Lower lobe of right lung (tissue), 2 donors: ENCODE measurements at regions not wholly inside any gene's neighbourhood (a gene's known extent, or its start where the extent isn't known, plus 50 kb on each side); places are given as distances from the start of the nearest gene placed in this dataset.
A peak's percentile ranks its signal among the peaks of the same experiment; 100 is the strongest.
"Not testable (repeated sequence)": the region's sequence is repeated elsewhere in the genome, so short reads cannot be mapped to it uniquely, and the experiment has no call there.

Experiments
- ATAC-seq, 2 donors: fragments of 200-7000 bp; cut with Tn5 transposase; one replicate each; pipeline ENCODE4 v1.9.1; 2020 to 2022; ENCODE audit warnings: mild to moderate bottlenecking in 2 of 2, moderate library complexity in 2 of 2
- DNase-seq: peaks from one replicate; pipeline ENCODE4 v3.0.0-alpha.2; 2020
- H3K27ac ChIP-seq: fragments of 200-600 bp; one replicate; pipeline ENCODE4 v1.8.0; 2022
- H3K27me3 ChIP-seq: fragments of 200-600 bp; one replicate; pipeline ENCODE4 v1.8.0; 2022; ENCODE audit warnings: low read depth
- H3K36me3 ChIP-seq: fragments of 200-600 bp; one replicate; pipeline ENCODE4 v1.8.0; 2022; ENCODE audit warnings: mild to moderate bottlenecking
- H3K4me1 ChIP-seq: fragments of 200-600 bp; one replicate; pipeline ENCODE4 v1.8.0; 2022
- H3K4me3 ChIP-seq: fragments of 200-600 bp; one replicate; pipeline ENCODE4 v1.8.0; 2022; ENCODE audit warnings: mild to moderate bottlenecking
- H3K9me3 ChIP-seq: fragments of 200-600 bp; one replicate; pipeline ENCODE4 v1.8.0; 2022
- intact Hi-C: fragments of 100-400 bp; cut with DNase I; formaldehyde crosslinking; loops from one replicate; pipeline ENCODE4 v1.11.0; 2022
- TF ChIP-seq, protein P1 (sequence below): fragments of 200-600 bp; IDR thresholded peaks from one replicate; pipeline ENCODE4 v1.8.0; 2022; ENCODE audit warnings: antibody characterized with exemption, mild to moderate bottlenecking
- donor health status: DM: no; HTN: yes; CAD: no; lungs with severe emphysema.

DNA sequence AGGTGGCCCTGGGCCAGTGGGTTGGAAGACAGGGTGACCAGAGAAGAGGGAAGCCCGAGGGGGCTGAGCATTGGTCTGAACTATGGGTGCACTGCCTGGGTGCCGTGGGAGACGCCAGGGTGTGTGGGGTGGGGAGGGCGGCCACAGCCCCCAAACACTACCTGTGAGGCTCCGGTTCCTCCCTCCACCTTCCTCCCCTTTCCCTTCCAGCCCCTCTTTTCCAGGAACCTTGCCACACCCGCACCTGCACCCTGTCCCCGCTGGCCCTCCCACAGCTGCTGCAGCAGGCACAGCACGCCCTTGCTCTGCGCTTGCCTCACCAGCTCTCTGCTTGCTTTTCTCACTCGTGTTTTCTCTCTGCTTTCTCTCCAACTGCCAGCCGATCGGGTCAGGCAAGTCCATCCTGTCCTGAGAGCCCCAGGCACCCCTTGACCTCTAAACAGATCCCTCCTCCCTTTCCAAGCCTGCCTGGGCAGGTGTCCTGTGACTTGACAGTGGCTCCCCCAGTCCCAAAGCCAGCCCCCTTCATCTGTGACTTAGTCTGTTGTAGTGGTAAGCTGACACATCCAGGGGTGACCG, 193.7 kb downstream of the MSX2 start:
- Histone ChIP-seq H3K4me3 (no peak overlapping the region), H3K4me1 (no peaks in the 10 kb centered on the region), H3K27ac (no peak overlapping the region), H3K27me3 (no peaks in the 10 kb centered on the region), H3K36me3 (no peaks in the 10 kb centered on the region), H3K9me3 (no peaks in the 10 kb centered on the region)
- no peak for ATAC-seq
- intact Hi-C loops, result no loop called here
- TF ChIP-seq, protein P1, sequence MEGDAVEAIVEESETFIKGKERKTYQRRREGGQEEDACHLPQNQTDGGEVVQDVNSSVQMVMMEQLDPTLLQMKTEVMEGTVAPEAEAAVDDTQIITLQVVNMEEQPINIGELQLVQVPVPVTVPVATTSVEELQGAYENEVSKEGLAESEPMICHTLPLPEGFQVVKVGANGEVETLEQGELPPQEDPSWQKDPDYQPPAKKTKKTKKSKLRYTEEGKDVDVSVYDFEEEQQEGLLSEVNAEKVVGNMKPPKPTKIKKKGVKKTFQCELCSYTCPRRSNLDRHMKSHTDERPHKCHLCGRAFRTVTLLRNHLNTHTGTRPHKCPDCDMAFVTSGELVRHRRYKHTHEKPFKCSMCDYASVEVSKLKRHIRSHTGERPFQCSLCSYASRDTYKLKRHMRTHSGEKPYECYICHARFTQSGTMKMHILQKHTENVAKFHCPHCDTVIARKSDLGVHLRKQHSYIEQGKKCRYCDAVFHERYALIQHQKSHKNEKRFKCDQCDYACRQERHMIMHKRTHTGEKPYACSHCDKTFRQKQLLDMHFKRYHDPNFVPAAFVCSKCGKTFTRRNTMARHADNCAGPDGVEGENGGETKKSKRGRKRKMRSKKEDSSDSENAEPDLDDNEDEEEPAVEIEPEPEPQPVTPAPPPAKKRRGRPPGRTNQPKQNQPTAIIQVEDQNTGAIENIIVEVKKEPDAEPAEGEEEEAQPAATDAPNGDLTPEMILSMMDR, result no peak
- DNase-seq, result no peak

GRCh38 chr5:174917435-174917834, 193.1 kb downstream of the MSX2 start:
- H3K27me3 ChIP-seq, H3K4me3 ChIP-seq, intact Hi-C loops, H3K36me3 ChIP-seq, H3K27ac ChIP-seq, DNase-seq, ATAC-seq, H3K9me3 ChIP-seq, H3K4me1 ChIP-seq: not testable (repeated sequence)

DNA sequence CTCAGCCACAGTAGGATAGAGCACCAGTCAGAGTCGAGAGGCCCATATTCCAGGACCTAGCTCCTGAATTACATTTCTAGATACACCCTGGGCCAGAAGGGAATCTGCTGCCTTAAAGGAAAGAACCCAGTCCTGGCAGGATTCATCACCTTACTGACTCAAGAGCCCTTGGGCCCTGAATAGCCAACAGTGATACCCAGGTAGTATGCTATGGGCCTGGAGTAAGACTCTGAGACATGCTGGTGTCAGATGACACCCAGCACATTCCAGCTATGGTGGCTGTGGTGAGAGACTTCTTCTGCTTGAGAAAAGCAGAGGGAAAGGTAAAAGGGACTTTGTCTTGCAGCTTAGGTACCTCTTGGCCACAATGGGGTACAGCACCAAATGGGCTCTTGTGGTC, 192.5 kb downstream of the MSX2 start:
- ATAC-seq, H3K4me3 ChIP-seq, H3K27ac ChIP-seq, DNase-seq, H3K4me1 ChIP-seq, H3K27me3 ChIP-seq, H3K9me3 ChIP-seq, intact Hi-C loops, H3K36me3 ChIP-seq: not testable (repeated sequence)

- Histone ChIP-seq H3K9me3 (no peaks in the 10 kb centered on the region), H3K4me3 (no peak overlapping the region), H3K27ac (no peak overlapping the region), H3K4me1 (no peaks in the 10 kb centered on the region), H3K36me3 (no peaks in the 10 kb centered on the region), H3K27me3 (no peaks in the 10 kb centered on the region)
- DNase-seq (no peak), ATAC-seq (no peak)
- intact Hi-C loops, result no loop called here
- TF ChIP-seq, protein P1, result no peak
Measured at GRCh38 chr5:174916227-174916626, 191.8 kb downstream of the MSX2 start.

DNA sequence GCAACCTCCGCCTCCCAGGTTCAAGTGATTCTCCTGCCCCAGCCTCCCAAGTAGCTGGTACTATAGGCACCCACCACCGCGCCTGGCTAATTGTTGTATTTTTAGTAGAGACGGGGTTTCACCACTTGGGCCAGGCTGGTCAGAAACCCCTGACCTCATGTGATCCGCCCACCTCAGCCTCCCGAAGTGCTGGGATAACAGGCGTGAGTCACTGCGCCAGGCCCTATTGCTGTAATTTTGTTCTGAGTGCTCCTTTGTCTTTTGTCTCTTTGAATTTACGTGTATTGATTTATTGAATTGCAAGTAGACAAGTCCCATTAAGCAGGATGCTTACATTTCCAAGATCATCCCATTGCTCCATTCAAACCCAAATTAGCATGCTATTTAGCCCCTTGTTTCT, 186.7 kb downstream of the MSX2 start:
- H3K4me1 ChIP-seq, result no peaks in the 10 kb centered on the region
- no peaks in the 10 kb centered on the region for H3K9me3 ChIP-seq
- DNase-seq (no peak), ATAC-seq (no peak)
- no peaks in the 10 kb centered on the region for H3K36me3 ChIP-seq
- intact Hi-C loops, result no loop called here
- H3K4me3 ChIP-seq, result no peak overlapping the region
- H3K27me3 ChIP-seq, result no peaks in the 10 kb centered on the region
- TF ChIP-seq, protein P1, result no peak
- H3K27ac ChIP-seq, result no peak overlapping the region

DNA sequence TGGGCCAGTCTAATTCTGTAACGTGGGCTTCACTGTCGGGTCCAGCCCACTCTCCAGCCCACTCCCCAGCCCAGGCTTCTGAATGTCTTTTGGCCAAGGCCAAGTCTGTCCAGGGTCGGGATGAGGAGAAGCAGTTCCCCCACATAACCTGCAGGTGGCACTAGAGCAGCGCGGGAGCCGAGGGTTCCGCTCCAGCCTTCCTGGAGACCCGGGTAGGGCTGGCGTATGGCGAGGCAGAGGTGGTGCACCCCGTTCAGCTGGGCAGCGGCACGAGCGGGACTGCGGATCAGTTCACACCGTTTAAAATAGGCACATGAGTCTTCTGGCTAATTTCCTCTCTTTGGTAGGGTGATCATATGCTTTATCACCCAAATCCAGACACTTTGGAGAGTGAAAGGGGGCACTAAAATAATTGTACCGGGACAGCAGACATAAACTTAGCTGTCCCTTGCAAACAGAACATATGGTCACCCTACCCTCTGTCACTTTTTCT, 185.9 kb downstream of the MSX2 start:
- H3K27me3 ChIP-seq, result no peaks in the 10 kb centered on the region
- H3K27ac ChIP-seq, result no peak overlapping the region
- intact Hi-C loops, result no loop called here
- DNase-seq (peak; percentile 72), ATAC-seq (peak; percentile 90 to 93)
- no peaks in the 10 kb centered on the region for H3K9me3 ChIP-seq
- no peaks in the 10 kb centered on the region for H3K36me3 ChIP-seq
- H3K4me1 ChIP-seq, result no peaks in the 10 kb centered on the region
- TF ChIP-seq, protein P1, result peak; percentile 89
- H3K4me3 ChIP-seq, result no peak overlapping the region
